OCI-LY7 (cell line): ENCODE measurements at regions not wholly inside any gene's neighbourhood (a gene's known extent, or its start where the extent isn't known, plus 50 kb on each side); places are given as distances from the start of the nearest gene placed in this dataset.

Source experiments
- BruUV-seq: library from RNA; stranded (reverse); fragments of 400-500 nt; replicated peaks from 2 replicates; lab custom pipeline; 2021; lab: Mats Ljungman, UMichigan
- CTCF ChIA-PET: fragments of 300-600 bp; sonication (Branson Sonifier 250); formaldehyde crosslinking; loops from one replicate; lab custom pipeline; 2022; ENCODE audit warnings: antibody characterized with exemption; ENCODE audit not compliant: unreplicated experiment; lab: Charles Lee
- POLR2A ChIA-PET: fragments of 300-600 bp; sonication (Branson Sonifier 250); formaldehyde crosslinking; loops from one replicate; lab custom pipeline; 2022; ENCODE audit warnings: antibody characterized with exemption; lab: Charles Lee
- DNase-seq: peaks from one replicate; pipeline ENCODE4 v3.0.0-alpha.2; 2015; ENCODE audit warnings: low spot score
- H2AFZ ChIP-seq: fragments of 200-600 bp; sonication (generic), shearing (Covaris generic); 2 replicates; pipeline ENCODE4 v1.6.1; 2014; ENCODE audit warnings: mild to moderate bottlenecking, antibody characterized with exemption, low read length, moderate library complexity
- H3K27ac ChIP-seq: fragments of 200-600 bp; sonication (generic); 2 replicates; pipeline ENCODE4 v1.5.1; 2014; ENCODE audit warnings: mixed run types, low read depth, mild to moderate bottlenecking, moderate library complexity, low read length, inconsistent platforms; ENCODE audit not compliant: poor library complexity, severe bottlenecking
- H3K36me3 ChIP-seq: fragments of 200-600 bp; sonication (generic); 2 replicates; pipeline ENCODE4 v1.6.1; 2014; ENCODE audit warnings: mild to moderate bottlenecking, antibody characterized with exemption, low read length, moderate library complexity, mixed read lengths; ENCODE audit not compliant: insufficient read depth
- H3K4me1 ChIP-seq: fragments of 200-600 bp; sonication (generic); 2 replicates; pipeline ENCODE4 v1.5.1; 2014; ENCODE audit warnings: mild to moderate bottlenecking, low read length; ENCODE audit not compliant: insufficient read depth, poor library complexity, severe bottlenecking
- H3K4me2 ChIP-seq: fragments of 200-600 bp; sonication (generic); 2 replicates; pipeline ENCODE4 v1.6.1; 2014; ENCODE audit warnings: mild to moderate bottlenecking, low read length
- H3K4me3 ChIP-seq: fragments of 200-600 bp; sonication (generic); 2 replicates; pipeline ENCODE4 v1.5.1; 2014; ENCODE audit warnings: mild to moderate bottlenecking, low read depth, low read length; ENCODE audit not compliant: poor library complexity, severe bottlenecking
- H3K79me2 ChIP-seq: fragments of 200-600 bp; sonication (generic); 2 replicates; pipeline ENCODE4 v1.6.1; 2016; ENCODE audit warnings: low read depth, mild to moderate bottlenecking, low read length, moderate library complexity, mixed read lengths; ENCODE audit not compliant: insufficient read depth
- H3K9me2 ChIP-seq: fragments of 200-600 bp; sonication (generic); 2 replicates; pipeline ENCODE4 v1.6.1; 2016; ENCODE audit warnings: mild to moderate bottlenecking, low read length, mixed read lengths; ENCODE audit not compliant: insufficient read depth
- H3K9me3 ChIP-seq: fragments of 200-600 bp; sonication (generic); 2 replicates; pipeline ENCODE4 v1.6.1; 2014; ENCODE audit warnings: mild to moderate bottlenecking, mixed run types, low read length, mixed read lengths
- H4K20me1 ChIP-seq: fragments of 200-600 bp; sonication (generic); 2 replicates; pipeline ENCODE4 v1.6.1; 2014; ENCODE audit warnings: mild to moderate bottlenecking, antibody characterized with exemption, low read length, moderate library complexity, mixed read lengths; ENCODE audit not compliant: insufficient read depth
- CTCF ChIP-seq: fragments of 200-600 bp; sonication (generic); conservative IDR thresholded peaks from 2 replicates; pipeline ENCODE4 v1.5.1; 2014; ENCODE audit warnings: mild to moderate bottlenecking, antibody characterized with exemption, low read length, moderate library complexity, mixed read lengths
- EZH2phosphoT487 ChIP-seq: fragments of 200-600 bp; sonication (generic); IDR thresholded peaks from 2 replicates; pipeline ENCODE4 v1.6.1; 2018; ENCODE audit warnings: low read depth, borderline replicate concordance, mild to moderate bottlenecking, mixed run types, antibody characterized with exemption, low read length, moderate library complexity, mixed read lengths
- intact Hi-C: fragments of 100-400 bp; cut with micrococcal nuclease; formaldehyde crosslinking; loops from one replicate; pipeline ENCODE4 v1.10.0; 2022; ENCODE audit not compliant: unreplicated experiment

GRCh38 chr3:157632075-157632474 lies 128.9 kb upstream of the VEPH1 start:
- H3K4me3 ChIP-seq: no peak overlapping the region
- BruUV-seq: no TSS peak
- intact Hi-C loops: no loop called here
- H3K9me2 ChIP-seq: no peaks in the 10 kb centered on the region
- no peaks in the 10 kb centered on the region for H3K36me3 ChIP-seq
- CTCF ChIA-PET: no interaction called here
- H3K9me3 ChIP-seq: no peaks in the 10 kb centered on the region
- H3K79me2 ChIP-seq: no peaks in the 10 kb centered on the region
- POLR2A ChIA-PET: no interaction called here
- no peaks in the 10 kb centered on the region for H4K20me1 ChIP-seq
- TF ChIP-seq CTCF: no peak
- TF ChIP-seq EZH2phosphoT487: no peak
- H3K4me1 ChIP-seq: no peaks in the 10 kb centered on the region
- H3K4me2 ChIP-seq: no peak overlapping the region
- no peak for DNase-seq
- no peak overlapping the region for H3K27ac ChIP-seq
- no peak overlapping the region for H2AFZ ChIP-seq

GRCh38 chr3:157631478-157631877 lies 128.3 kb upstream of the VEPH1 start:
- POLR2A ChIA-PET: interaction anchor here (0.7 kb wide), 1 partner anchor 1404 kb away, joined by 3 read pairs; no protein-coding TSS in a partner anchor

GRCh38 chr3:157626817-157627216 lies 123.6 kb upstream of the VEPH1 start:
- intact Hi-C loops: no loop called here
- Histone ChIP-seq H4K20me1 (no peaks in the 10 kb centered on the region), H2AFZ (no peak overlapping the region), H3K9me2 (no peaks in the 10 kb centered on the region), H3K79me2 (no peaks in the 10 kb centered on the region), H3K27ac (no peak overlapping the region), H3K4me3 (no peak overlapping the region), H3K9me3 (no peaks in the 10 kb centered on the region), H3K36me3 (no peaks in the 10 kb centered on the region), H3K4me2 (no peak overlapping the region), H3K4me1 (no peaks in the 10 kb centered on the region)
- DNase-seq: no peak
- ChIA-PET POLR2A (no interaction called here), CTCF (no interaction called here)
- TF ChIP-seq EZH2phosphoT487 (no peak), CTCF (no peak)
- no TSS peak for BruUV-seq

More at GRCh38 chr3:157631478-157631877, 128.3 kb upstream of the VEPH1 start:
- intact Hi-C loops: no loop called here
- H3K9me3 ChIP-seq: no peaks in the 10 kb centered on the region
- CTCF ChIA-PET: no interaction called here
- no peaks in the 10 kb centered on the region for H3K9me2 ChIP-seq
- BruUV-seq: no TSS peak
- no peaks in the 10 kb centered on the region for H3K4me1 ChIP-seq
- H3K79me2 ChIP-seq: no peaks in the 10 kb centered on the region
- no peak overlapping the region for H3K27ac ChIP-seq
- no peak overlapping the region for H2AFZ ChIP-seq
- no peak overlapping the region for H3K4me2 ChIP-seq
- H4K20me1 ChIP-seq: no peaks in the 10 kb centered on the region
- no peak for DNase-seq
- no peak overlapping the region for H3K4me3 ChIP-seq
- H3K36me3 ChIP-seq: no peaks in the 10 kb centered on the region
- TF ChIP-seq EZH2phosphoT487 (no peak), CTCF (no peak)
